ENCODE measurements at regions not wholly inside any gene's neighbourhood (a gene's known extent, or its start where the extent isn't known, plus 50 kb on each side); places are given as distances from the start of the nearest gene placed in this dataset.
"Not testable (repeated sequence)": the region's sequence is repeated elsewhere in the genome, so short reads cannot be mapped to it uniquely, and the experiment has no call there.

- not testable (repeated sequence) for H3K36me3 ChIP-seq (ENCODE audit: control insufficient read depth, insufficient read depth, low read length)
These were observed 76.9 kb upstream of the HNRNPA1L2 start for GRCh38 chr13:52565324-52565723.

GRCh38 chr13:52569904-52570602 is 72.2 kb upstream of the HNRNPA1L2 start:
- H2AFZ ChIP-seq (ENCODE audit: low read length); H3K27me3 ChIP-seq (ENCODE audit: control insufficient read depth, insufficient read depth, low read length); H3K9me3 ChIP-seq (ENCODE audit: control insufficient read depth, insufficient read depth, low read depth, low read length); H3K36me3 ChIP-seq (ENCODE audit: control insufficient read depth, insufficient read depth, low read length); H3K4me1 ChIP-seq (ENCODE audit: control insufficient read depth, extremely low read depth, insufficient read depth, low read length); H3K27ac ChIP-seq (ENCODE audit: insufficient read depth, low read length); H4K20me1 ChIP-seq (ENCODE audit: control insufficient read depth, extremely low read depth, insufficient read depth, low read length); H3K9ac ChIP-seq (ENCODE audit: insufficient read depth, low read length); H3K79me2 ChIP-seq (ENCODE audit: control insufficient read depth, insufficient read depth, low read length): not testable (repeated sequence)
- TF ChIP-seq, protein P1, sequence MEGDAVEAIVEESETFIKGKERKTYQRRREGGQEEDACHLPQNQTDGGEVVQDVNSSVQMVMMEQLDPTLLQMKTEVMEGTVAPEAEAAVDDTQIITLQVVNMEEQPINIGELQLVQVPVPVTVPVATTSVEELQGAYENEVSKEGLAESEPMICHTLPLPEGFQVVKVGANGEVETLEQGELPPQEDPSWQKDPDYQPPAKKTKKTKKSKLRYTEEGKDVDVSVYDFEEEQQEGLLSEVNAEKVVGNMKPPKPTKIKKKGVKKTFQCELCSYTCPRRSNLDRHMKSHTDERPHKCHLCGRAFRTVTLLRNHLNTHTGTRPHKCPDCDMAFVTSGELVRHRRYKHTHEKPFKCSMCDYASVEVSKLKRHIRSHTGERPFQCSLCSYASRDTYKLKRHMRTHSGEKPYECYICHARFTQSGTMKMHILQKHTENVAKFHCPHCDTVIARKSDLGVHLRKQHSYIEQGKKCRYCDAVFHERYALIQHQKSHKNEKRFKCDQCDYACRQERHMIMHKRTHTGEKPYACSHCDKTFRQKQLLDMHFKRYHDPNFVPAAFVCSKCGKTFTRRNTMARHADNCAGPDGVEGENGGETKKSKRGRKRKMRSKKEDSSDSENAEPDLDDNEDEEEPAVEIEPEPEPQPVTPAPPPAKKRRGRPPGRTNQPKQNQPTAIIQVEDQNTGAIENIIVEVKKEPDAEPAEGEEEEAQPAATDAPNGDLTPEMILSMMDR (conservative IDR thresholded peaks at IDR 0.05 in 1 of 2, IDR thresholded peaks at IDR 0.05 in 1 of 2; ENCODE audit: low read depth in 1 of 2, low read length in 2 of 2) = peak in 1 of 2 donors; percentile 39
- DNase-seq (ENCODE audit: low read depth in 2 of 2) = peak in 1 of 2 donors; percentile 65
- Histone ChIP-seq H3K4me2 (ENCODE audit: extremely low read depth, insufficient read depth, low read length) (peak overlapping the region; percentile 25), H3K4me3 (replicated peaks in 1 of 4; ENCODE audit: control extremely low read depth in 1 of 4, insufficient read depth in 1 of 4, low read depth in 3 of 4, low read length in 4 of 4) (peak overlapping the region in 1 of 4 experiments; percentile 31)

More at GRCh38 chr13:52565324-52565723, 76.9 kb upstream of the HNRNPA1L2 start:
- H3K27ac ChIP-seq (ENCODE audit: insufficient read depth, low read length); H3K27me3 ChIP-seq (ENCODE audit: control insufficient read depth, insufficient read depth, low read length); H2AFZ ChIP-seq (ENCODE audit: low read length); H3K4me1 ChIP-seq (ENCODE audit: control insufficient read depth, extremely low read depth, insufficient read depth, low read length); DNase-seq (ENCODE audit: low read depth in 2 of 2); H3K79me2 ChIP-seq (ENCODE audit: control insufficient read depth, insufficient read depth, low read length); H3K4me3 ChIP-seq (replicated peaks in 1 of 4; ENCODE audit: control extremely low read depth in 1 of 4, insufficient read depth in 1 of 4, low read depth in 3 of 4, low read length in 4 of 4); H3K9me3 ChIP-seq (ENCODE audit: control insufficient read depth, insufficient read depth, low read depth, low read length); H3K9ac ChIP-seq (ENCODE audit: insufficient read depth, low read length); H3K4me2 ChIP-seq (ENCODE audit: extremely low read depth, insufficient read depth, low read length); H4K20me1 ChIP-seq (ENCODE audit: control insufficient read depth, extremely low read depth, insufficient read depth, low read length): not testable (repeated sequence)

- not testable (repeated sequence) for H3K9ac ChIP-seq (ENCODE audit: insufficient read depth, low read length); DNase-seq (ENCODE audit: low read depth in 2 of 2); H3K27ac ChIP-seq (ENCODE audit: insufficient read depth, low read length)
These were observed 71.1 kb upstream of the HNRNPA1L2 start for GRCh38 chr13:52571163-52571562.

GRCh38 chr13:52582962-52583361 is 59.3 kb upstream of the HNRNPA1L2 start:
- not testable (repeated sequence) for H3K79me2 ChIP-seq (ENCODE audit: control insufficient read depth, insufficient read depth, low read length); H3K4me3 ChIP-seq (replicated peaks in 1 of 4; ENCODE audit: control extremely low read depth in 1 of 4, insufficient read depth in 1 of 4, low read depth in 3 of 4, low read length in 4 of 4); H3K27ac ChIP-seq (ENCODE audit: insufficient read depth, low read length); H2AFZ ChIP-seq (ENCODE audit: low read length); H3K4me2 ChIP-seq (ENCODE audit: extremely low read depth, insufficient read depth, low read length); H3K4me1 ChIP-seq (ENCODE audit: control insufficient read depth, extremely low read depth, insufficient read depth, low read length); H3K27me3 ChIP-seq (ENCODE audit: control insufficient read depth, insufficient read depth, low read length); H3K9ac ChIP-seq (ENCODE audit: insufficient read depth, low read length); DNase-seq (ENCODE audit: low read depth in 2 of 2); H3K36me3 ChIP-seq (ENCODE audit: control insufficient read depth, insufficient read depth, low read length); H3K9me3 ChIP-seq (ENCODE audit: control insufficient read depth, insufficient read depth, low read depth, low read length); H4K20me1 ChIP-seq (ENCODE audit: control insufficient read depth, extremely low read depth, insufficient read depth, low read length)

More at GRCh38 chr13:52571163-52571562, 71.1 kb upstream of the HNRNPA1L2 start:
- not testable (repeated sequence) for H3K27me3 ChIP-seq (ENCODE audit: control insufficient read depth, insufficient read depth, low read length); H3K4me2 ChIP-seq (ENCODE audit: extremely low read depth, insufficient read depth, low read length); H3K36me3 ChIP-seq (ENCODE audit: control insufficient read depth, insufficient read depth, low read length); H3K9me3 ChIP-seq (ENCODE audit: control insufficient read depth, insufficient read depth, low read depth, low read length); H3K4me1 ChIP-seq (ENCODE audit: control insufficient read depth, extremely low read depth, insufficient read depth, low read length); H3K4me3 ChIP-seq (replicated peaks in 1 of 4; ENCODE audit: control extremely low read depth in 1 of 4, insufficient read depth in 1 of 4, low read depth in 3 of 4, low read length in 4 of 4); H2AFZ ChIP-seq (ENCODE audit: low read length); H3K79me2 ChIP-seq (ENCODE audit: control insufficient read depth, insufficient read depth, low read length); H4K20me1 ChIP-seq (ENCODE audit: control insufficient read depth, extremely low read depth, insufficient read depth, low read length)
